Motor neuron (in vitro differentiated cells): ENCODE measurements at regions not wholly inside any gene's neighbourhood (a gene's known extent, or its start where the extent isn't known, plus 50 kb on each side); places are given as distances from the start of the nearest gene placed in this dataset.
"Not testable (repeated sequence)": the region's sequence is repeated elsewhere in the genome, so short reads cannot be mapped to it uniquely, and the experiment has no call there.

Experiments used
- ATAC-seq, 8 experiments: fragments of 200-7000 bp; cut with Tn5 transposase; replicated peaks in 6 of 8; 2 replicates each; pipeline ENCODE4 v1.8.0; 2021; ENCODE audit warnings: mild to moderate bottlenecking in 8 of 8, moderate library complexity in 8 of 8
- H3K27ac ChIP-seq, 2 donors: fragments of 250-450 bp; sonication (Bioruptor Pico); 2 replicates each; pipeline ENCODE4 v1.9.0; 2021; ENCODE audit warnings: antibody characterized with exemption in 2 of 2, mild to moderate bottlenecking in 2 of 2, moderate library complexity in 1 of 2
- H3K4me1 ChIP-seq, 2 donors: fragments of 250-450 bp; sonication (Bioruptor Pico); replicated peaks in 1 of 2; 2 replicates each; pipeline ENCODE4 v1.6.1; 2021; ENCODE audit warnings: antibody characterized with exemption in 2 of 2, mild to moderate bottlenecking in 2 of 2, moderate library complexity in 1 of 2
- H3K4me3 ChIP-seq, 5 donors: fragments of 250-450 bp; sonication (Bioruptor Pico); 2 replicates each; pipeline ENCODE4 v1.9.0; 2021; ENCODE audit warnings: antibody characterized with exemption in 5 of 5, mild to moderate bottlenecking in 5 of 5, moderate library complexity in 4 of 5
- WGBS, 10 experiments: fragments of 450-650 bp; shearing (Covaris generic); methylation state at CpG; one replicate each; pipeline ENCODE4 v1.0.0; 2022; 5-methylcytosine and 5-hydroxymethylcytosine counted together
- in situ Hi-C, 9 experiments: fragments of 400-800 bp; cut with MboI; loops; one replicate each; pipeline ENCODE4 v1.15.0; 2021; ENCODE audit warnings: low sequenced_read_pairs in 9 of 9, low pct_unique_long_range_greater_than_20kb in 2 of 9; ENCODE audit not compliant: unreplicated experiment in 9 of 9

DNA sequence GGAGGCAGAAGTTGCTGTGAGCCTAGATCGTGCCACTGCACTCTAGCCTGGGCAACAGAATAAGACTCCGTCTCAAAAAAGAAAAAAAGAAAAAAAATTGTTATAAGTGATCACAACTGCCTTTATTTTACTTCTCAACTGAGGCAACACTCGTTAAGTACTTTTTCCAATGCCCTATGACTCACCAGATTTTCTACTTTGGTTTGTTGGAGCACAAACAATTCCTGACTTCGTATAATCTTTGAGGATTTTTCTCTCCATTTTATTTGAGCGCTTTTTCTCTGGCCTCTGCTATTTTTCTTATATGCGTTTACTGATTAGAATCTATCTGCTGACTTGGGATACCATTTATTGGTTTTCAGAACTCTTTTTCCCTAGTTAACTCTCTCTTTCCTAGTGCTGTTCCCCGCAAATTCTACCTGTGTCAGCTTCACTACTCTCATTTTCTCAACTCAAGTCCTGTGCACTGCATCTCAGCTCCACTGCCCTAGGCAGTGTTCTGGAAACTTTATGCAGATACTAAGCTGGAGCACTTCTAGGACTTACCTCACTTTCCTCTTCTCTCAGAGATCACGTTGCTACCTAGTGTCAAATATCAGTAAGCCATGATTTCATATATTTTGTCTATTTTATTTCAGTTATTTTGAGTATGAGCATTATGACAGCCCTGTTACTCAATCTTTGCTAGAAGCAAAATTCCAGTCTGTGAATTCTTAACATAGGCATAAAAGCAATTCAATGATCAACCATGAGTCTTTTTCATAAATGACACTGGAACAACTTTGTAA, 1120.1 kb upstream of the CITED2 start:
- no peak overlapping the region for H3K4me3 ChIP-seq
- ATAC-seq: peak in 2 of 8 experiments; percentile 37 to 77
- WGBS, 10 experiments: 69 to 100% (median 89%) methylated on average over 4 to 8 of the region's 8 CpGs
- in situ Hi-C loops: no loop called here
- H3K27ac ChIP-seq: no peak overlapping the region
- no peaks in the 10 kb centered on the region for H3K4me1 ChIP-seq

- in situ Hi-C loops, H3K4me3 ChIP-seq: not testable (repeated sequence)
Observed at GRCh38 chr6:140493470-140493869, 1119.0 kb upstream of the CITED2 start.

GRCh38 chr6:140490081-140490480, 1115.6 kb upstream of the CITED2 start:
- ATAC-seq: no peak
- in situ Hi-C loops: no loop called here
- peaks cover 0 to 3% of the 10 kb centered on the region in 2 donors for H3K4me1 ChIP-seq
- no peak overlapping the region for H3K4me3 ChIP-seq
- no peak overlapping the region for H3K27ac ChIP-seq
- WGBS, 10 experiments: 57 to 100% (median 93%) methylated on average over 1 to 2 of the region's 2 CpGs

More at GRCh38 chr6:140493470-140493869, 1119.0 kb upstream of the CITED2 start:
- not testable (repeated sequence) for ATAC-seq, H3K27ac ChIP-seq, H3K4me1 ChIP-seq
- 77 to 100% (median 97%) methylated on average over 1 to 4 of the region's 4 CpGs; no CpG with 5 or more reads in 1 of the 10 experiments for WGBS, 10 experiments

DNA sequence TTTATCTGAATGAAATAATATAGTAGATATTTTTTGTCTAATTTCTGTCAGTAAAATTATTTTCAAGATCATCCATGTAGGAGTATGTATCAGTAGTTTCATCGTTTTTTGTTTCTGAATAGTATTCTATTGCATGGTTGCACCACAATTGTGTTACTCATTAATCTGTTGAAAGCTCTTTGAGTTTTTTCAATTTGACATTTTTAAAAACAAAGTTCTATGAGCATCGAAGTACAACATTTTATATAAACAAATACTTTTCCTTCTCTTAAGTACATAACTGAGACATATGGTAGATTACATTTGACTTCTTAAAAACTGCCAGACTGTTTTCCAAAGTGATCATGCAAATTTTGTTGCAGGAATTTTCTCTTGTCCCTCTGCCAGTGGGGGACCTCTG, 1113.1 kb upstream of the CITED2 start:
- H3K4me1 ChIP-seq: peaks cover 0 to 17% of the 10 kb centered on the region in 2 donors
- WGBS, 10 experiments: 0 to 100% (median 94%) methylated on average over 1 to 2 of the region's 2 CpGs
- H3K4me3 ChIP-seq: no peak overlapping the region
- ATAC-seq: no peak
- in situ Hi-C loops: no loop called here
- no peak overlapping the region for H3K27ac ChIP-seq

- no peak overlapping the region for H3K4me3 ChIP-seq
- H3K4me1 ChIP-seq: peaks cover 0 to 17% of the 10 kb centered on the region in 2 donors
- in situ Hi-C loops: no loop called here
- 0 to 100% (median 86%) methylated on average over 1 to 3 of the region's 3 CpGs; no CpG with 5 or more reads in 1 of the 10 experiments for WGBS, 10 experiments
- peak in 2 of 8 experiments; percentile 28 to 71 for ATAC-seq
- H3K27ac ChIP-seq: no peak overlapping the region
Observed at GRCh38 chr6:140486450-140487361, 1112.3 kb upstream of the CITED2 start.

DNA sequence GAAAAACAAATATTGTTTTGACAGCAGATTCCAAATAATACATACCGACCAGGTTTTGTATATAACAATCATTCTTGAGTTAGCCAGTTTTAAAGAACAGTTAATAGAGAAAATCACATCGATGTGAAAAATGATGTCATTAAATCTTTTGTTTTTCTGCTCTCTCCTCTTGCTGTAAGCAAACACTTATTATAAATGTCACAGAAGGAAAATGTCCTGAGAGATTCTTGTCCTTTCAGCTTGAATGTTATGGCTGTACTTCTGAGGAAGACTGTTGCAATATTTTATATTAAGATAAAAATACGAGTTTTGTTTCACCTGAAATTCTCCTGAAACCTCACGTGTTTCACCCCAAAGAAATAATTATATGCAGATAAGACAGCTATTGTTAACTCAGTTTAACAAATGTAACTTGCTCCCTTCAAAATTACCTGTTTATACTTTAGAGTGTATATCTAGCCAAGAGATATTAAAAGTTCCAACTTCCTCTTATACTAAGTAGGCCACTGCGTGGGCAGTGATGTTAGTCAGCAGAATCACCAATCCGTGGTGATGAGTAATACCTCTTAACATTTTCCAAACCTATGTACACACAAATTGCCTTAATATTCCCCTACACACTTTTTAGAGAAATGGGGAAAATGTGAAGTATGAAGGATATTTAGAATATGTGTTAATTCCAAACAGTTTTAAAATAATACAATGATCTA, 1111.4 kb upstream of the CITED2 start:
- no peak overlapping the region for H3K4me3 ChIP-seq
- 39 to 100% (median 82%) methylated on average over 2 to 6 of the region's 6 CpGs; no CpG with 5 or more reads in 1 of the 10 experiments for WGBS, 10 experiments
- in situ Hi-C loops: no loop called here
- ATAC-seq: peak in 2 of 8 experiments; percentile 75 to 92
- peaks cover 0 to 17% of the 10 kb centered on the region in 2 donors for H3K4me1 ChIP-seq
- no peak overlapping the region for H3K27ac ChIP-seq

GRCh38 chr6:140480852-140481251, 1106.4 kb upstream of the CITED2 start:
- H3K4me1 ChIP-seq: peaks cover 0 to 17% of the 10 kb centered on the region in 2 donors
- 58 to 100% (median 88%) methylated on average over 1 to 2 of the region's 2 CpGs; no CpG with 5 or more reads in 2 of the 10 experiments for WGBS, 10 experiments
- H3K4me3 ChIP-seq: no peak overlapping the region
- ATAC-seq: peak in 1 of 8 experiments; percentile 31
- in situ Hi-C loops: no loop called here
- H3K27ac ChIP-seq: no peak overlapping the region

GRCh38 chr6:140478631-140479030, 1104.2 kb upstream of the CITED2 start:
- Histone ChIP-seq H3K27ac (no peak overlapping the region), H3K4me1 (no peaks in the 10 kb centered on the region), H3K4me3 (no peak overlapping the region)
- in situ Hi-C loops: no loop called here
- ATAC-seq: no peak
- WGBS, 10 experiments: 58 to 98% (median 90%) methylated on average over 2 to 3 of the region's 3 CpGs; no CpG with 5 or more reads in 4 of the 10 experiments

DNA sequence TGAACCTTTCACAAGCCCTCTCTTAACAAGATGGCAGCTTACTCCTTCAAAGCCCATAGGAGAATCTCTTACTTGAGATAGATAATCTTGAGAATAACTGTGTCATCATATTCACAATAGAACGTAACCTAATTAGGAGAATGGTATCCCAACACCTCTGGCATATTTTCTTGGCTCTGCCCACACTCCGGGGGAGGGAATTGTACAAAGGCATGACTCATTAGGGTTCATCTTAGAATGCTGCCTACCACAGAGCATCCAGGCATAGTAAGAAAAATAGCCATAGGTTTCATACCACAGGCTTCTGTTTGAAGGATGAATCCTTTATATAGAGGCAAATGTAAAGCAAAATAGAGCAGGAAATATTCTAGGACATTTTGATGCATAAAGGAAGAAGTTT, 1100.6 kb upstream of the CITED2 start:
- no peak overlapping the region for H3K27ac ChIP-seq
- H3K4me1 ChIP-seq: no peaks in the 10 kb centered on the region
- in situ Hi-C loops: no loop called here
- ATAC-seq: no peak
- no peak overlapping the region for H3K4me3 ChIP-seq
- WGBS, 10 experiments: 40 to 100% (median 86%) methylated on average over 1 to 2 of the region's 2 CpGs; no CpG with 5 or more reads in 3 of the 10 experiments

DNA sequence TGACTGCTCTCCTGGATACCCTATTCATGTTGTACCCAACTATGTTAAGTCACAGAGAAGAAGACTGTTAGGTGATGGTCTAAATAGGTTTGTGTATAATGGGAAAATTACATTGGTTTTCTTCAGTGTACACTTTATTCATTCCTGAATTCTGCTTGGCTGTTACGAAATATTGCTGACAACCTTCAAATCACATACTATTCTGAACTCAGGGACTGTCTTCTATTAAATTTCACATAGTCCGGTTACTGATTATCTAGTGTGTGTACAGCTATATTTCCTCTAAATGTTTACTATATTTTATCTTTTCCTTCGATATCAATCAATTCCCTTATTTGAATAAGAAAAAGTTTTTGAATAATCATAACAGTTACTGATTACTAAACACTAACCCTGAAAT, 1090.3 kb upstream of the CITED2 start:
- 84 to 100% (median 94%) methylated on average over 1 to 3 of the region's 3 CpGs; no CpG with 5 or more reads in 1 of the 10 experiments for WGBS, 10 experiments
- ATAC-seq: no peak
- no peak overlapping the region for H3K27ac ChIP-seq
- in situ Hi-C loops: no loop called here
- no peaks in the 10 kb centered on the region for H3K4me1 ChIP-seq
- H3K4me3 ChIP-seq: no peak overlapping the region

DNA sequence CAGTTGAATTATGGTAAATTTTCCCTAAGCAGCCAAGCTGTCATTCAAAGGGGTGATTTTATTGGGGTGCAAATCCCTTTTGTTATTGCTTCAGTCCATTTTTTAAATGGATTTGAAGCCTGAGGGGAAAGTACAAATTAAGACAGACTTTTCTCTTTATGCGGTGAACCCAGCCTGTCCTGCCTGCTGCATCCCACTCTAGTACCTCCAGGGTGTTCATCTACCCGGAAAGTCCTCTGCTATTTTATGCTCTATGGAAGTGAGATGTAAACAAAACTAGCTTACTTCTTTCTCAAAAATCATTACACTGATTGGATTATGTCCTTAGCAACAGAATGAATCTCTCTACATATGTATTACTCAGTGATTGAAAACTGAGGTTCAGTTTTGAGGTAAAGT, 1088.9 kb upstream of the CITED2 start:
- in situ Hi-C loops: no loop called here
- Histone ChIP-seq H3K4me3 (no peak overlapping the region), H3K27ac (no peak overlapping the region), H3K4me1 (peaks cover 2 to 7% of the 10 kb centered on the region in 2 donors)
- 33 to 86% (median 68%) methylated on average over 1 to 2 of the region's 2 CpGs; no CpG with 5 or more reads in 6 of the 10 experiments for WGBS, 10 experiments
- peak in 1 of 8 experiments; percentile 69 for ATAC-seq

- peak in 2 of 8 experiments; percentile 18 to 31 for ATAC-seq
- WGBS, 10 experiments: 4 to 93% (median 66%) methylated on average over 1 to 3 of the region's 3 CpGs
- in situ Hi-C loops: no loop called here
- peaks cover 2 to 7% of the 10 kb centered on the region in 2 donors for H3K4me1 ChIP-seq
- H3K4me3 ChIP-seq: no peak overlapping the region
- H3K27ac ChIP-seq: no peak overlapping the region
Observed at GRCh38 chr6:140462453-140463311, 1088.2 kb upstream of the CITED2 start.
